Liver (tissue), 3 donors: ENCODE measurements at regions not wholly inside any gene's neighbourhood (a gene's known extent, or its start where the extent isn't known, plus 50 kb on each side); places are given as distances from the start of the nearest gene placed in this dataset.

Experiments used
- EGR1 ChIP-seq, 2 donors: IDR thresholded peaks; 2 replicates each; pipeline ENCODE4 v1.6.1; 2016 to 2018; ENCODE audit warnings: antibody characterized with exemption in 2 of 2, low read depth in 2 of 2
- FOXA1 ChIP-seq: IDR thresholded peaks from 2 replicates; pipeline ENCODE4 v1.6.1; 2016; ENCODE audit warnings: antibody characterized with exemption
- JUND ChIP-seq, 2 donors: IDR thresholded peaks; 2 replicates each; pipeline ENCODE4 v1.6.1; 2016; ENCODE audit warnings: antibody characterized with exemption in 2 of 2
- NR2F2 ChIP-seq: IDR thresholded peaks from 2 replicates; pipeline ENCODE4 v1.6.1; 2016; ENCODE audit warnings: antibody characterized with exemption
- RAD21 ChIP-seq, 2 donors: IDR thresholded peaks; 2 replicates each; pipeline ENCODE4 v1.6.1; 2016; ENCODE audit warnings: antibody characterized with exemption in 2 of 2, mild to moderate bottlenecking in 2 of 2
- TF ChIP-seq, protein P1 (sequence below): fragments of 150-350 bp; IDR thresholded peaks from 2 replicates; pipeline ENCODE4 v1.5.1; 2017; ENCODE audit warnings: improper control_type of control experiment, low read depth, low read length; ENCODE audit not compliant: missing input control
- TF ChIP-seq, protein P2 (sequence below): IDR thresholded peaks from 2 replicates; pipeline ENCODE4 v1.6.1; 2016; ENCODE audit warnings: antibody characterized with exemption, mild to moderate bottlenecking
- TF ChIP-seq, protein P3 (sequence below): IDR thresholded peaks from 2 replicates; pipeline ENCODE4 v1.6.1; 2016; ENCODE audit warnings: antibody characterized with exemption
- donor health status: healthy.
- donor health status: healthy.

DNA sequence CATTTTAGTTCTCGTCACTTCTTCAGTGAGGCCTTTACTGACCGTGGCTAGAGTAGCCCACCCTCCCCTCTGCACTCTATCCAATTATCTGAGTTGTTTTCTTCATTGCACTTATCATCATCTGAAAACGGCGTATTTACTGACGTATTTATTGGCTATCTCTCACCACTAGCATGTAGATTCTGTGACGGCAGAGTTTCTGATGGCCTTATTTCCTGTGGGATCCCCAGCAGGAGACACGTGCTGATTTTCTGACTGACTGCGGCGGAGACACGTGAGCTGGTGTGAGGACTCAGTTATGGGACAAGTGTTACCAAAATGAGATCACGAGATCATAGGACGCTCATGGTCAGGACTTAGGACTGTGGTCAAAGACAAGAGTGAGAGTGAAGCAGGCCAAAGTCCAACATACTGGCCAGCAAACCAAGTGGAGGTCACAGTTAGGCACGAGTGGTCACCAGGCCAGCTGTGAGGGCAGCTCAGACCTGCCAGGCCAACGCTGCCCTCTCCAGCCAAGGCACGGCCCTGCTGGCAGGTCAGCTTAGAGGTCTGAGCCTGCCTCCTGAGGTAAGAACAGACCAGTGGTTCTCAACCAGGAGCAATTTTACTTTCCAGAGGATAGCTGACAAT, 50.6 kb upstream of the BNIP2 start:
- TF ChIP-seq, protein P1, sequence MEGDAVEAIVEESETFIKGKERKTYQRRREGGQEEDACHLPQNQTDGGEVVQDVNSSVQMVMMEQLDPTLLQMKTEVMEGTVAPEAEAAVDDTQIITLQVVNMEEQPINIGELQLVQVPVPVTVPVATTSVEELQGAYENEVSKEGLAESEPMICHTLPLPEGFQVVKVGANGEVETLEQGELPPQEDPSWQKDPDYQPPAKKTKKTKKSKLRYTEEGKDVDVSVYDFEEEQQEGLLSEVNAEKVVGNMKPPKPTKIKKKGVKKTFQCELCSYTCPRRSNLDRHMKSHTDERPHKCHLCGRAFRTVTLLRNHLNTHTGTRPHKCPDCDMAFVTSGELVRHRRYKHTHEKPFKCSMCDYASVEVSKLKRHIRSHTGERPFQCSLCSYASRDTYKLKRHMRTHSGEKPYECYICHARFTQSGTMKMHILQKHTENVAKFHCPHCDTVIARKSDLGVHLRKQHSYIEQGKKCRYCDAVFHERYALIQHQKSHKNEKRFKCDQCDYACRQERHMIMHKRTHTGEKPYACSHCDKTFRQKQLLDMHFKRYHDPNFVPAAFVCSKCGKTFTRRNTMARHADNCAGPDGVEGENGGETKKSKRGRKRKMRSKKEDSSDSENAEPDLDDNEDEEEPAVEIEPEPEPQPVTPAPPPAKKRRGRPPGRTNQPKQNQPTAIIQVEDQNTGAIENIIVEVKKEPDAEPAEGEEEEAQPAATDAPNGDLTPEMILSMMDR: peak; percentile 38
- TF ChIP-seq, protein P2, sequence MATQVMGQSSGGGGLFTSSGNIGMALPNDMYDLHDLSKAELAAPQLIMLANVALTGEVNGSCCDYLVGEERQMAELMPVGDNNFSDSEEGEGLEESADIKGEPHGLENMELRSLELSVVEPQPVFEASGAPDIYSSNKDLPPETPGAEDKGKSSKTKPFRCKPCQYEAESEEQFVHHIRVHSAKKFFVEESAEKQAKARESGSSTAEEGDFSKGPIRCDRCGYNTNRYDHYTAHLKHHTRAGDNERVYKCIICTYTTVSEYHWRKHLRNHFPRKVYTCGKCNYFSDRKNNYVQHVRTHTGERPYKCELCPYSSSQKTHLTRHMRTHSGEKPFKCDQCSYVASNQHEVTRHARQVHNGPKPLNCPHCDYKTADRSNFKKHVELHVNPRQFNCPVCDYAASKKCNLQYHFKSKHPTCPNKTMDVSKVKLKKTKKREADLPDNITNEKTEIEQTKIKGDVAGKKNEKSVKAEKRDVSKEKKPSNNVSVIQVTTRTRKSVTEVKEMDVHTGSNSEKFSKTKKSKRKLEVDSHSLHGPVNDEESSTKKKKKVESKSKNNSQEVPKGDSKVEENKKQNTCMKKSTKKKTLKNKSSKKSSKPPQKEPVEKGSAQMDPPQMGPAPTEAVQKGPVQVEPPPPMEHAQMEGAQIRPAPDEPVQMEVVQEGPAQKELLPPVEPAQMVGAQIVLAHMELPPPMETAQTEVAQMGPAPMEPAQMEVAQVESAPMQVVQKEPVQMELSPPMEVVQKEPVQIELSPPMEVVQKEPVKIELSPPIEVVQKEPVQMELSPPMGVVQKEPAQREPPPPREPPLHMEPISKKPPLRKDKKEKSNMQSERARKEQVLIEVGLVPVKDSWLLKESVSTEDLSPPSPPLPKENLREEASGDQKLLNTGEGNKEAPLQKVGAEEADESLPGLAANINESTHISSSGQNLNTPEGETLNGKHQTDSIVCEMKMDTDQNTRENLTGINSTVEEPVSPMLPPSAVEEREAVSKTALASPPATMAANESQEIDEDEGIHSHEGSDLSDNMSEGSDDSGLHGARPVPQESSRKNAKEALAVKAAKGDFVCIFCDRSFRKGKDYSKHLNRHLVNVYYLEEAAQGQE: peak; percentile 86
- TF ChIP-seq RAD21 (IDR thresholded peaks at IDR 0.05) (peak; percentile 74 to 76), EGR1 (IDR thresholded peaks at IDR 0.05; ENCODE audit: low read depth in 2 of 2) (peak in 1 of 2 donors; percentile 87), JUND (IDR thresholded peaks at IDR 0.05) (peak; percentile 91 to 94), FOXA1 (peak; percentile 83), NR2F2 (no peak)
- TF ChIP-seq, protein P3, sequence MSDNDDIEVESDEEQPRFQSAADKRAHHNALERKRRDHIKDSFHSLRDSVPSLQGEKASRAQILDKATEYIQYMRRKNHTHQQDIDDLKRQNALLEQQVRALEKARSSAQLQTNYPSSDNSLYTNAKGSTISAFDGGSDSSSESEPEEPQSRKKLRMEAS: peak; percentile 96
